CD4-positive, alpha-beta T cell treated with Interleukin-4 for 4 hours (primary cell): ENCODE measurements at regions not wholly inside any gene's neighbourhood (a gene's known extent, or its start where the extent isn't known, plus 50 kb on each side); places are given as distances from the start of the nearest gene placed in this dataset.
"Not testable (repeated sequence)": the region's sequence is repeated elsewhere in the genome, so short reads cannot be mapped to it uniquely, and the experiment has no call there.

ENCODE experiments used
- DNase-seq: peaks from one replicate; pipeline ENCODE4 v3.0.0-alpha.2; 2020

GRCh38 chr4:152051332-152051731 is 290.5 kb upstream of the GATB start:
- not testable (repeated sequence) for DNase-seq

DNA sequence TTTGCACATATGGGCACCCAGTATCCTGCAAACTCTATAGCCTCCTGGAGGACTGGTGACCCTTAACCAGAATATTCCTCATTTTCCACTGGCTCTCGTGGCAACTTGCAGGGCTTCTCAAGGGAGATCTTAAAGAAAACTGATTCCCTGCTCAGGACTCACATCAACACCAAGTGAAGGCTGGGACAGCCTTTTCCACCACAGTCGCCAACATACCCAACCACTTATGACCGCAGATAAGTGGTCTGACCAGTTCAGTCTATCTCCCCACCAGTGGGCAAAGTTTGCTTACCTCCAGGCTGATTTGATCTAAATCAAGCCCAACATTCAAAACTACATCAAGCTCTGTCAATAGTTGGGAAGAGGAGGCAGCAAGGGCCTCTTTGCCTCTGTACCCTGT is 289.3 kb upstream of the GATB start:
- no peak for DNase-seq

DNA sequence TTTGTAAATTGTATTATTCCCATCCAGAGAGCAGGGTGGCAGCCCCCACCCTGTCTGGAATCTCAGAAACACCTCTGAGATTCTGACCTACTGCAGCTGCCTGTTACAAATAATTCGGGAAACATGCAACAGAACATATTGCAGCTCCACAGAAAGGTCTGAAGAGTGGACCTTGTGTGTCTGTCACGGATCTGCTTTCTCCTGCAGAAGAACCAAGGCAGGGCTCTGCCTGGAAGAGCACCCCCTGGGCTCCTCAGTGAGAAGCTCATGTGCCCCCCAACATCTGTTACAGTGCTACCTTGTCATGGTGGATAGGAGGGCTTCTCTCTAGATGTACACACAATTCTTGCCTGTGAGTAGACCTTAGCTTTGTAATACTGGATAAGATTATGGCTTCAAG is 286.6 kb upstream of the GATB start:
- no peak for DNase-seq

GRCh38 chr4:152045807-152046571 is 285.2 kb upstream of the GATB start:
- no peak for DNase-seq

GRCh38 chr4:152045449-152045806 is 284.6 kb upstream of the GATB start:
- DNase-seq, result no peak

GRCh38 chr4:152044331-152045036 is 283.7 kb upstream of the GATB start:
- no peak for DNase-seq

DNA sequence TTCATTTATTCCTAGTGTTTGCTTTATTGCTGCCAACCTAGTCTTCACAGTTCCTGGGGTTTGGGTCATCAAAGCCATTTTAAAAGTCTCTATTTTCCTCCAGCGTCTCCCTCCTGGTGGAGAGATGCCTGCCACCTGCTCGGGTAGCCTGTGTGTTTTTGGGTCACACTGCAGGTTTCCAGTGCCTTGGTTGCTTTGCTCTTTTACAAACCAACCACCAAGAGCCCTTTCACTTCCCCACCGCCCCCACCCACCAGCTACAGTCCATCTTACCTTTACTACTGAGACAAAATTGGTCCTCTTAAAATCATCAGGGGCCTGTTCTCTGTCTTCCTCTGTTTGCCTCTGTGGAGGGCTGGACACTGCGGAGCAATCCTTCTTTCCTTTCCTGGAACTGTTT is 280.5 kb upstream of the GATB start:
- DNase-seq, result no peak

GRCh38 chr4:152039691-152040090 is 278.9 kb upstream of the GATB start:
- no peak for DNase-seq

GRCh38 chr4:152039023-152039481 is 278.2 kb upstream of the GATB start:
- DNase-seq, result no peak

DNA sequence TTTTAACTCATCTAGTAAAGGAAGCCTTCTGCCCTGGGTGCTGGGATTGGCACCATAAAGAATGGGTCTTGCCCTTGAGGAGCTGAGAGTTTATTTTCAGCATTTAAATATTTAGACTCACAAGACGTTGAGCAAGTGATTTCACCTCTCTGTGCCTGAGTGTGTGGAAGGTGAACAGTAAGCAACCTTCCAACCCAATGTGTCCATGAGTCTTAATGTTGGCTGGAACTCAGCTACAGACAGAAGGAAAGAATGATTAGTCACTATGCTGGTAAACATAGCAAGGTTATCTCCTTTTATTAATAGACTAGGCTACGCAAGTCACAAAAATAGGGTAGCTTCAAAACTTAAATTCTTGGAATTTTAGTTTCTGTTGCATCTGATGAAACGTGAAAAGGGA is 277.4 kb upstream of the GATB start:
- DNase-seq, result no peak

- no peak for DNase-seq
Observed at GRCh38 chr4:152037435-152037834, 276.6 kb upstream of the GATB start.

DNA sequence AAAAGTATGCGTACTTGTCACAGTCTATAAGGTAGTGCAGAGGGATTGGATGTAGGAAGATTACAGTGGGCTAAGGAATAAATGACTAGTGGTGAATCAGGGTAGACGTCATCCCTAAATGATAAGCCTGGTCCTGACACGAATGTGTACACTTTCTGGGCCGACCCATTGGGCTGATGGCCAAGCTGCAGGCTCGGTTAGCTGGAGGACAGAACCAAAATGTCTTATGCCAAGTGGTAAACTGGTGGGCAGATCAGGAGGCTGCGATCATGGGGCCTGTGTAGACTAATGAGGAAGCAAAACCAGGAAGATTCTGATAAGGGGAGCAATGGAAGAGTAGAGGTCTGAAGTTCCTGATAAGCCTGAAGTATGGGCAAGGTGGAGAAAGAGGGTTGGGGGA is 272.8 kb upstream of the GATB start:
- DNase-seq, result no peak

DNA sequence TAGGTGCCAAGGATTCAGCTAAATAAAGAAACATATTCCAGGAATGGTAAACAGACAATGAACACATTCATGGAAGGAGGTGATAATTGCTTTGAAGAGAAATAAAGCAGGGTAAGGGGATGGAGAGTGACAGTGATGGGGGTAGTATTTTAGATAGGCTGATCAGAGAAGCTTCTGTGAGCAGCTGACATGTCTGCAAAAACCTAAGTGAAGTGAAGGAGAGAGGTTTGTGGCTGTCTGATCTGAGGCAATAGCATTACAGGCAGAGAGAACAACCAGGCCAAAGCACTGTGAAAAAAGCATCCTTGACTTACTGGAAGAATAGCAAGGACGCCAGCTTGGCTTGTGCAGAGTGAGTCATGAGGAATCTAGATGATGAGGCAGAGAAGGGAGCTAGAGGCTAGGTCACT is 271.9 kb upstream of the GATB start:
- DNase-seq, result no peak

DNA sequence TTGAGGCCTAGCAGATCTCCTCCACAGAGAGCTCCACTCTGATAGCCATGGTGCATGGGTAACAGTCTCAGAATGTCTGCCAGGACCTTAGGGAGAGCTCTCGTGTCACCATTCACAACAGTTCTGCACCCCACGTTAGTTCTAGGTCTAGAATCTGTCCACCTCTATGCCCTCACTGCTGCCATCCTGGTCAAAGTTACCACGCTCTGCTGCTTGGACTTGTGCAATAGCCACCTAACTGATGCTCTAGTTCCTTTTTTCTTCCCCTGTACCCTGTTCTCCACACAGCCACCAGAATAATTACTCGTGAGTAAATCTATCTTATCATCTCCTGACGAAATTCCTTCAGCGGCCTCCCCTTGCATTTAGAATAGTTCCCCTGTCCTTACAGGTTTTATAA is 268.8 kb upstream of the GATB start:
- no peak for DNase-seq

DNA sequence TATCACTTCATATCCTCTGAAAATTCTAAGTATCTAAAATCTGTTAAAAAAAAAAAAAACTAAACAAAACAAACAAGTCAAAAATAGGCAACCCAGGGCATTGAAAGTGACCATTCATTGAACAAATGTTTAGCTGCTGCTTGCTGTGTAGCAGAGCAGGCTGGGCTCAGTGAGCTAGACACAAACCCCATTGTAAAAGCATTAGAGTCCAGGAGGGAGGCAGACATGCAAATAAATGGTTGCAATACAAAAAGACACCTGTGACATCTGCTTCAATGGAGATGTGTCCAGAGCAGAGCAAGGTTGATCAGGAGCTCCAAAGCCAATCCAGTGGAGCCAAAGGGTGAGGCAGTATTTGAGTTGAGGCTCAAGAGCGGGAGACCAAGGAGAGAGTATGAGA is 267.3 kb upstream of the GATB start:
- no peak for DNase-seq

DNA sequence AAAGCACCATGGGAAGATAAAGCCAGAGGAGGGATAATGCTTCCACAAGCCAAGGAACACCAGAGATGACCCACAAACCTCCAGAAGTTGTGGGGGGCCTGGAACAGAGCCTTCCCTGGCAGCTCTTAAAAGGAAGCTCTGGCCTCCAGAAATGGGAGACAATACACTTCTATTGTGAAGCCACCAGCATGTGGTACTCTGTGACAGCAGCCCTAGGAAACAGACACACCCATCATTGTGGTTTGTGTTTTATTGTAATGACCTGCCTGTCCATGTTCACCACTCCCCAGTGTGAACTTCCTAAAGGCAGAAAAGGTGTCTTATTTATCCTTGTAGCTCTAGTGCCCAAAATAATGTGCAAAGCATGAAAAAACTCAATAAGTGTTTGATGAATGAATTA is 264.1 kb upstream of the GATB start:
- peak; percentile 19 for DNase-seq

- DNase-seq, result no peak
Observed at GRCh38 chr4:152023674-152024073, 262.9 kb upstream of the GATB start.

DNA sequence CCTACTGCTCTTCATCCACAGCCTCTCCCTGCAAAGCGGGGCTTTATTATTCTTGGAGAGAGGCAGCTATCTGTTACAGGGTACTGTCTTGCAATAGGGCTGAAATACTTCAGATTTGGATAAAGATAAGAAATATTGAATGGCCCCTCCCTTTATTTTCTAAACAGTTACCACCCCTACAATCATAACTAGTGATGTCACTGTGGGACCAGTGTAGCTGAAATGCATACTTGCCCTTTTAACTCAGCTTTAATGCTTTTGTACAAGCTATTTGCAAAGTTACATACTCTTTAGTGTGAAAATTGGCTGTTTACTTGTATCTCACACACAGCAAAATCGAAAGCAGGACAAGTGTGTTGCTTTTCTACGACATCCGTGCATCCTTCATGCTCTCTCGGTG is 261.7 kb upstream of the GATB start:
- DNase-seq, result no peak

- no peak for DNase-seq
Observed at GRCh38 chr4:152021788-152022438, 261.1 kb upstream of the GATB start.

DNA sequence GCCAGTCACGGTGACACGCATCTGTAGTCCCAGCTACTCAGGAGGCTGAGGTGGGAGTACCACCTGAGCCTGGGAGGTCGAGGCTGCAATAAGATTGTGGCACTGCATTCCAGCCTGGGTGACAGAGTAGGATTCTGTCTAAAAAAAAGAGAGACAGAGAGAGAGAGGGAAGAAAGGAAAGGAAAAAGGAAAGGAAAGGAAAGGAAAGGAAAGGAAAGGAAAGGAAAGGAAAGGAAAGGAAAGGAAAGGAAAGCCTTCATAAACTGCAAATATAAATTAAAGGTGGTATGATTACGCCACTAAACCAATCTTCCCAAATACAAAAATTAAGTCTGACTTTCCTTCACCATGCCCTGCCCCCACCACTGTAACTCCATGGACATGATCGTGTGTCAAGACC is 259.3 kb upstream of the GATB start:
- DNase-seq, result no peak

- no peak for DNase-seq
Observed at GRCh38 chr4:152016303-152016620, 255.5 kb upstream of the GATB start.

DNA sequence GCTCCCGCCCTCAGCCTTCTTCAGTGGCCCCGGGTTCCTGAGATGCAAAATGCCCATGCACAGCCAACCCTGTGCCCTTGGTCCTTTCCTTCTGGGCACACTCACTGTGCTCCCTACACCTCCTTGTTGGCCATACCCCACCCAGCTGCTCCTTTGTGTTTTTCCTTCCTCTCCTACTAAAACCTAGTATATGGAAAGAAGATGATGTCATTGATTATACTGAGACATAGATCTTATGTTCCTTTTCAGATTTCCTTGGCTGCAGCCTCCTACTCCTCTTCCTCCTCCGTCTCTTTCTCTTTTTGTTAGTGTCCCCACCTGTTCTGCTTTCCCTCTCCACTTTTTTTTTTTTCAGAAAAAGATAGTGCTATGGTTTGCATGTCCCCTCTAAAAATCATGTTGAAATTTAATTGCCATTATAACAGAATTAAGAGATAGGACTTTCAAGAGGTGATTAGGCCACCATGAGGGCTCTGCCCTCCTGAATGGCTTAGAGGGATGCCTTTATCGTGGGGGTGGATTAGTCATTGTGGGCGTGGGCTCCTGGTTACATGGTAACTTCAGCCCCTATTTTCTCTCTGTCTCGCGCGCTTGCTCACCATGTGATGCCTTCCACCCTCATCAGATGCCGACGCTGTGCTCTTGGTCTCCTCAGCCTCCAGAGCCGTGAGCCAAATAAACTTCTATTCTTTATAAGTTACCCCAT is 254.9 kb upstream of the GATB start:
- DNase-seq, result no peak

GRCh38 chr4:152014280-152014679 is 253.5 kb upstream of the GATB start:
- DNase-seq, result peak; percentile 32

DNA sequence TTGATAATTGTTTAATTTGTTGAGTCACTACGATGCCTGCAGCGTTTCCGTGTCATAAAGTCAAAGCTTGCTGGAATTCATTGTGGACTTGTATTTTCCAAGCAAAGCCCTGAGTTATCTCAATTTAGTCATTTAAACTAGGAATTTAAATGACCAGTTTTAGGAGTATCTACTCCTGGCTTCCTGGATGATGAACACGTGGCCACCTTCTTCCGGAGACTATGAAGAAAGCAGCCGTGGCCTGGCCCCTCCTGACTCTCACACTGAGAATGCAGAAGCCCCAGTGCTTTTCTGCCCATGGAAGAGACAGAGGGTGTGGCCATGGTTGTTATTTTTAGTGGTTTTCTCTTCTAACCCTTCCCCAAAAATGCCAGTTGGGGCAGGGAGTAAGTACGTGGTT is 250.7 kb upstream of the GATB start:
- no peak for DNase-seq
